Left lung (tissue), 4 donors: ENCODE measurements at regions not wholly inside any gene's neighbourhood (a gene's known extent, or its start where the extent isn't known, plus 50 kb on each side); places are given as distances from the start of the nearest gene placed in this dataset.
"Not testable (repeated sequence)": the region's sequence is repeated elsewhere in the genome, so short reads cannot be mapped to it uniquely, and the experiment has no call there.

Experiments
- ATAC-seq: fragments of 200-7000 bp; cut with Tn5 transposase; one replicate; pipeline ENCODE4 v1.9.1; 2020; ENCODE audit warnings: moderate library complexity
- DNase-seq, 4 donors: peaks; one replicate each; pipeline ENCODE4 v3.0.0-alpha.2; 2013 to 2020
- H3K27ac ChIP-seq, 2 donors: fragments of 200-600 bp; sonication (generic) in 1 of 2; one replicate each; pipeline versions ENCODE4 v1.5.0 to v1.8.0; 2020 to 2021
- H3K27me3 ChIP-seq, 2 donors: fragments of 200-600 bp; sonication (generic) in 1 of 2; one replicate each; pipeline versions ENCODE4 v1.5.0 to v1.8.0; 2020 to 2021
- H3K36me3 ChIP-seq, 2 donors: fragments of 200-600 bp; sonication (generic) in 1 of 2; one replicate each; pipeline versions ENCODE4 v1.5.0 to v1.8.0; 2020 to 2021
- H3K4me1 ChIP-seq, 2 donors: fragments of 200-600 bp; one replicate each; pipeline ENCODE4 v1.8.0; 2021
- H3K4me3 ChIP-seq, 2 donors: fragments of 200-600 bp; sonication (generic) in 1 of 2; one replicate each; pipeline versions ENCODE4 v1.5.0 to v1.8.0; 2020 to 2021; ENCODE audit warnings: mild to moderate bottlenecking in 1 of 2
- H3K9me3 ChIP-seq, 2 donors: fragments of 200-600 bp; sonication (generic) in 1 of 2; one replicate each; pipeline versions ENCODE4 v1.5.0 to v1.8.0; 2020 to 2021
- CTCF ChIP-seq, 2 donors: fragments of 200-600 bp; sonication (generic) in 1 of 2; IDR thresholded peaks; one replicate each; pipeline versions ENCODE4 v1.5.0 to v1.8.0; 2021; ENCODE audit warnings: antibody characterized with exemption in 2 of 2
- intact Hi-C, 2 donors: fragments of 100-400 bp; cut with DNase I; formaldehyde crosslinking; loops; one replicate each; pipeline versions ENCODE4 v1.11.2 to v1.14.2; 2022
- donor health status: DM: no; HTN: yes; CAD: no.
- donor health status: DM: no; HTN: no; CAD: no.

- ATAC-seq (no peak), DNase-seq (peak in 1 of 4 donors; percentile 53)
- H3K27ac ChIP-seq = no peak overlapping the region
- intact Hi-C loops = no loop called here
- no peaks in the 10 kb centered on the region for H3K4me1 ChIP-seq
- no peak for TF ChIP-seq CTCF (IDR thresholded peaks at IDR 0.05)
- no peak overlapping the region for H3K4me3 ChIP-seq
- H3K9me3 ChIP-seq = no peaks in the 10 kb centered on the region
- H3K36me3 ChIP-seq = no peaks in the 10 kb centered on the region
- no peaks in the 10 kb centered on the region for H3K27me3 ChIP-seq
These were observed 295.1 kb downstream of the SIPA1L2 start for GRCh38 chr1:232334811-232335210.

GRCh38 chr1:232334246-232334645, 295.7 kb downstream of the SIPA1L2 start:
- no peaks in the 10 kb centered on the region for H3K9me3 ChIP-seq

DNA sequence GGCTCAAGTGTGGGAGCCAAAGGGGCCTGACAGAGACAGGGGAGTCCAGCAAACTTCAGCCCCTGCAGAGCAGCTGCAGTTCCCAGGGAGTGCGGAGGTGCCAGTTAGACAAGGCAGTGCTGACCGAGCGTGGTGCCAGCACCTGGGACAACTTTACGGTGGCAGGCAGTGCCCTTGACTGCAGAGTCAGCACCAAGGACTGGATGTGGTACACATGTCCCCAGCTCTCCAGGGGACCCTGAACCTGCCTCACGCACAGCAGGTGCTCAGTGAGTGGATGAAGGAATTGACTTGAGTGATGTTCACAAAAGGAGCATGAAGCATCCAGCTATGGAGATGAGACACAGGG, 296.5 kb downstream of the SIPA1L2 start:
- H3K9me3 ChIP-seq = no peaks in the 10 kb centered on the region
- TF ChIP-seq CTCF (IDR thresholded peaks at IDR 0.05) = no peak
- no peaks in the 10 kb centered on the region for H3K27me3 ChIP-seq
- H3K36me3 ChIP-seq = no peaks in the 10 kb centered on the region
- intact Hi-C loops = no loop called here
- no peak overlapping the region for H3K27ac ChIP-seq
- DNase-seq = peak in 1 of 4 donors; percentile 30
- no peak for ATAC-seq
- H3K4me1 ChIP-seq = no peaks in the 10 kb centered on the region
- H3K4me3 ChIP-seq = no peak overlapping the region

More at GRCh38 chr1:232334246-232334645, 295.7 kb downstream of the SIPA1L2 start:
- DNase-seq = no peak
- Histone ChIP-seq H3K27me3 (no peaks in the 10 kb centered on the region), H3K4me1 (no peaks in the 10 kb centered on the region), H3K36me3 (no peaks in the 10 kb centered on the region), H3K4me3 (no peak overlapping the region), H3K27ac (no peak overlapping the region)
- intact Hi-C loops = no loop called here
- no peak for ATAC-seq
- no peak for TF ChIP-seq CTCF (IDR thresholded peaks at IDR 0.05)

GRCh38 chr1:232332710-232333418, 297.1 kb downstream of the SIPA1L2 start:
- H3K4me1 ChIP-seq, DNase-seq, H3K27ac ChIP-seq, ATAC-seq, H3K4me3 ChIP-seq, H3K27me3 ChIP-seq, H3K36me3 ChIP-seq, H3K9me3 ChIP-seq, intact Hi-C loops: not testable (repeated sequence)

DNA sequence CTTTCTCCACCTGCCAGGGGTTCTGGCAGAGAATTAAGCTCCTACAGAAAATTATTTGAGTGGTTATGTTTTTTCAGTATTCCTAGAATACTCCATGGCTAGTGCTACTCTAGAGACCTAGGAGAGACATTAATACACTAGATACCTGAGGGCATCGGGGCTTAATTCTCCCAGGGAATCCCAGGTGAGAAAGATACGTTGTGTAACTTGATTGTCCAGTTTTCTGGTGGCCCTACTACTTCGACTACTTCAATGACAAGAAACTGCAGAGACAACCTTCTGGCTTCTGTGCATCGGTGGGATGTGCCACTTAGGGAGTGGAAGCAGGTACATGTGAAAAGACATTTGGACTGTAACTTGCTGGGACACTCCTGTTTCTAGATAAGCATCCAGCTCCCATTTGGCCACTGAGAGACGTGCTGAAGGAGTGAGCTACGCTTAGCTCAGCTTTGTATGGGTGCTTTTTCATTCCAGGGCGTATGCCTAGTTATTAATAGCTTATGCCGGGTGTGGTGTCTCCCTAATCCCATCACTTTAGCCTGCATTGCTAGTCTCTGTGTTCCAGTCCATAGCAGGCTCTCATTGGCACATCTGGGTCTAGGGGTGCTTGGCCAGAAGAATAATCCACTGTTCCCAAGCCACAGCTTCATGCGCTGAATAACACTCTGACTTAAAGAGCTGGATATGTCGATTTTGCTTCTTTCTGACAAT, 300.7 kb downstream of the SIPA1L2 start:
- DNase-seq = no peak
- ATAC-seq = no peak

More for the DNA sequence above, 300.7 kb downstream of the SIPA1L2 start:
- Histone ChIP-seq H3K27me3 (no peaks in the 10 kb centered on the region), H3K4me3 (no peak overlapping the region), H3K27ac (no peak overlapping the region), H3K9me3 (no peaks in the 10 kb centered on the region), H3K36me3 (no peaks in the 10 kb centered on the region), H3K4me1 (no peaks in the 10 kb centered on the region)
- TF ChIP-seq CTCF (IDR thresholded peaks at IDR 0.05) = no peak
- intact Hi-C loops = no loop called here
